SK-N-SH (cell line): ENCODE measurements at regions not wholly inside any gene's neighbourhood (a gene's known extent, or its start where the extent isn't known, plus 50 kb on each side); places are given as distances from the start of the nearest gene placed in this dataset.

Experiments used
- CTCF ChIA-PET: fragments of 300-600, 350-600 bp; formaldehyde crosslinking; extraction: SDS; loops from one replicate; lab custom pipeline; 2021; lab: Yijun Ruan, JAX
- POLR2A ChIA-PET: fragments of 350-600 bp; sonication (Branson Sonifier 250); formaldehyde crosslinking; extraction: SDS; loops from one replicate; lab custom pipeline; 2020; ENCODE audit warnings: antibody characterized with exemption, inconsistent platforms; lab: Yijun Ruan, JAX
- DNase-seq: peaks from one replicate; pipeline ENCODE4 v3.0.0; 2012
- H2AFZ ChIP-seq: fragments of 200-600 bp; sonication (generic); 2 replicates; pipeline ENCODE4 v1.8.1; 2016; ENCODE audit warnings: antibody characterized with exemption, mild to moderate bottlenecking, low read depth
- H3F3A ChIP-seq: fragments of 200-600 bp; sonication (generic); replicated peaks from 2 replicates; pipeline ENCODE3; 2016; ENCODE audit warnings: antibody characterized with exemption, mild to moderate bottlenecking; ENCODE audit not compliant: insufficient read depth
- H3K27ac ChIP-seq, 2 experiments: fragments of 200-500 bp in 1 of 2; fragments of 200-600 bp in 1 of 2; sonication (Bioruptor generic) in 1 of 2; sonication (generic), shearing (Covaris generic) in 1 of 2; 2 replicates each; pipeline versions ENCODE4 v1.5.1 to v1.6.1; 2014 to 2016; ENCODE audit warnings: low read depth in 2 of 2, inconsistent platforms in 1 of 2, low read length in 1 of 2, mild to moderate bottlenecking in 1 of 2, mixed read lengths in 1 of 2
- H3K27me3 ChIP-seq: fragments of 200-600 bp; sonication (generic), shearing (Covaris generic); 2 replicates; pipeline ENCODE4 v1.6.1; 2016; ENCODE audit warnings: mixed run types; ENCODE audit not compliant: insufficient read depth
- H3K36me3 ChIP-seq, 2 experiments: fragments of 200-500 bp in 1 of 2; fragments of 200-600 bp in 1 of 2; sonication (Bioruptor generic) in 1 of 2; sonication (generic) in 1 of 2; replicated peaks in 1 of 2; 2 replicates each; pipeline versions ENCODE3 to v1.5.1; 2014 to 2016; ENCODE audit warnings: low read length in 1 of 2, mild to moderate bottlenecking in 1 of 2; ENCODE audit not compliant: insufficient read depth in 2 of 2, control insufficient read depth in 1 of 2
- H3K4me1 ChIP-seq, 2 experiments: fragments of 200-500 bp in 1 of 2; fragments of 200-600 bp in 1 of 2; sonication (Bioruptor generic) in 1 of 2; sonication (generic), shearing (Covaris generic) in 1 of 2; 2 replicates each; pipeline versions ENCODE4 v1.5.1 to v1.6.1; 2014 to 2016; ENCODE audit warnings: low read depth in 1 of 2, low read length in 1 of 2, mixed run types in 1 of 2; ENCODE audit not compliant: insufficient read depth in 2 of 2, control insufficient read depth in 1 of 2
- H3K4me2 ChIP-seq: fragments of 200-600 bp; sonication (generic), shearing (Covaris generic); 2 replicates; pipeline ENCODE4 v1.6.1; 2017; ENCODE audit warnings: mixed run types
- H3K4me3 ChIP-seq, 2 experiments: fragments of 200-500 bp in 1 of 2; fragments of 200-600 bp in 1 of 2; sonication (Bioruptor generic) in 1 of 2; sonication (generic), shearing (Covaris generic) in 1 of 2; 2 replicates each; pipeline versions ENCODE4 v1.5.1 to v1.8.1; 2014 to 2016; ENCODE audit warnings: low read depth in 2 of 2, inconsistent platforms in 1 of 2, low read length in 1 of 2, mild to moderate bottlenecking in 1 of 2, mixed read lengths in 1 of 2, moderate library complexity in 1 of 2
- H3K79me2 ChIP-seq: fragments of 200-600 bp; sonication (generic); 2 replicates; pipeline ENCODE4 v1.8.1; 2017; ENCODE audit warnings: mild to moderate bottlenecking; ENCODE audit not compliant: insufficient read depth
- H3K9ac ChIP-seq: fragments of 200-600 bp; sonication (generic); 2 replicates; pipeline ENCODE4 v1.6.1; 2017; ENCODE audit warnings: mixed run types
- H3K9me2 ChIP-seq: fragments of 200-600 bp; sonication (generic); 2 replicates; pipeline ENCODE4 v1.6.1; 2017; ENCODE audit warnings: mixed run types
- H3K9me3 ChIP-seq: fragments of 200-600 bp; sonication (generic); 2 replicates; pipeline ENCODE4 v1.6.1; 2017; ENCODE audit warnings: mixed run types, mild to moderate bottlenecking, moderate library complexity
- H4K20me1 ChIP-seq: fragments of 200-600 bp; sonication (generic); 2 replicates; pipeline ENCODE4 v1.6.1; 2017; ENCODE audit warnings: mild to moderate bottlenecking, mixed run types; ENCODE audit not compliant: insufficient read depth
- EP300 ChIP-seq, 2 experiments: IDR thresholded peaks; 2 replicates each; pipeline versions ENCODE4 v1.4.0 to v1.6.1; 2012; ENCODE audit warnings: borderline replicate concordance in 1 of 2, low read depth in 1 of 2, low read length in 1 of 2
- EZH2phosphoT487 ChIP-seq: fragments of 200-600 bp; sonication (generic); IDR thresholded peaks from 2 replicates; pipeline ENCODE4 v1.6.1; 2017; ENCODE audit warnings: low read depth, mixed run types, mild to moderate bottlenecking, antibody characterized with exemption, moderate library complexity, borderline replicate concordance
- NFIC ChIP-seq: IDR thresholded peaks from 2 replicates; pipeline ENCODE4 v1.4.0; 2012; ENCODE audit warnings: borderline replicate concordance
- NRF1 ChIP-seq: IDR thresholded peaks from 2 replicates; pipeline ENCODE4 v1.6.1; 2012; ENCODE audit warnings: low read depth, mild to moderate bottlenecking, low read length
- POLR2AphosphoS5 ChIP-seq: IDR thresholded peaks from 2 replicates; pipeline ENCODE4 v1.6.1; 2012; ENCODE audit warnings: low read depth, low read length
- RCOR1 ChIP-seq: fragments of 150-350 bp; IDR thresholded peaks from 2 replicates; pipeline ENCODE4 v1.6.1; 2017; ENCODE audit warnings: antibody characterized with exemption, low read length
- RFX5 ChIP-seq: IDR thresholded peaks from 2 replicates; pipeline ENCODE4 v1.6.1; 2012; ENCODE audit warnings: mild to moderate bottlenecking, improper control_type of control experiment, low read length
- SIN3A ChIP-seq: IDR thresholded peaks from 2 replicates; pipeline ENCODE4 v1.6.1; 2012; ENCODE audit warnings: low read depth, mild to moderate bottlenecking, low read length, moderate library complexity, borderline replicate concordance
- SMC3 ChIP-seq: IDR thresholded peaks from 2 replicates; pipeline ENCODE4 v1.6.1; 2012; ENCODE audit warnings: low read depth, low read length, improper control_type of control experiment
- WGBS: methylation state at CpG from one replicate; pipeline ENCODE4 v1.1.6; 2017; ENCODE audit warnings: low lambda C conversion rate; 5-methylcytosine and 5-hydroxymethylcytosine counted together
- TF ChIP-seq, protein P1 (sequence below): fragments of 200-600 bp; sonication (generic); IDR thresholded peaks from 2 replicates; pipeline ENCODE4 v1.6.1; 2017; ENCODE audit warnings: antibody characterized with exemption, mild to moderate bottlenecking, moderate library complexity
- TF ChIP-seq, protein P2 (sequence below): IDR thresholded peaks from 2 replicates; pipeline ENCODE4; 2012
- TF ChIP-seq, protein P3 (sequence below): IDR thresholded peaks from 2 replicates; pipeline ENCODE4 v1.6.1; 2012; ENCODE audit warnings: mild to moderate bottlenecking, low read depth, low read length, moderate library complexity

GRCh38 chr17:14637260-14637659 is 336.4 kb downstream of the HS3ST3B1 start (continued):
- TF ChIP-seq SIN3A (no peak), EZH2phosphoT487 (no peak), SMC3 (no peak), NRF1 (no peak)
- TF ChIP-seq, protein P1, sequence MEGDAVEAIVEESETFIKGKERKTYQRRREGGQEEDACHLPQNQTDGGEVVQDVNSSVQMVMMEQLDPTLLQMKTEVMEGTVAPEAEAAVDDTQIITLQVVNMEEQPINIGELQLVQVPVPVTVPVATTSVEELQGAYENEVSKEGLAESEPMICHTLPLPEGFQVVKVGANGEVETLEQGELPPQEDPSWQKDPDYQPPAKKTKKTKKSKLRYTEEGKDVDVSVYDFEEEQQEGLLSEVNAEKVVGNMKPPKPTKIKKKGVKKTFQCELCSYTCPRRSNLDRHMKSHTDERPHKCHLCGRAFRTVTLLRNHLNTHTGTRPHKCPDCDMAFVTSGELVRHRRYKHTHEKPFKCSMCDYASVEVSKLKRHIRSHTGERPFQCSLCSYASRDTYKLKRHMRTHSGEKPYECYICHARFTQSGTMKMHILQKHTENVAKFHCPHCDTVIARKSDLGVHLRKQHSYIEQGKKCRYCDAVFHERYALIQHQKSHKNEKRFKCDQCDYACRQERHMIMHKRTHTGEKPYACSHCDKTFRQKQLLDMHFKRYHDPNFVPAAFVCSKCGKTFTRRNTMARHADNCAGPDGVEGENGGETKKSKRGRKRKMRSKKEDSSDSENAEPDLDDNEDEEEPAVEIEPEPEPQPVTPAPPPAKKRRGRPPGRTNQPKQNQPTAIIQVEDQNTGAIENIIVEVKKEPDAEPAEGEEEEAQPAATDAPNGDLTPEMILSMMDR, result no peak
- TF ChIP-seq, protein P2, sequence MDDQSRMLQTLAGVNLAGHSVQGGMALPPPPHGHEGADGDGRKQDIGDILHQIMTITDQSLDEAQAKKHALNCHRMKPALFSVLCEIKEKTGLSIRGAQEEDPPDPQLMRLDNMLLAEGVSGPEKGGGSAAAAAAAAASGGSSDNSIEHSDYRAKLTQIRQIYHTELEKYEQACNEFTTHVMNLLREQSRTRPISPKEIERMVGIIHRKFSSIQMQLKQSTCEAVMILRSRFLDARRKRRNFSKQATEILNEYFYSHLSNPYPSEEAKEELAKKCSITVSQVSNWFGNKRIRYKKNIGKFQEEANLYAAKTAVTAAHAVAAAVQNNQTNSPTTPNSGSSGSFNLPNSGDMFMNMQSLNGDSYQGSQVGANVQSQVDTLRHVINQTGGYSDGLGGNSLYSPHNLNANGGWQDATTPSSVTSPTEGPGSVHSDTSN, result no peak
- TF ChIP-seq, protein P3, sequence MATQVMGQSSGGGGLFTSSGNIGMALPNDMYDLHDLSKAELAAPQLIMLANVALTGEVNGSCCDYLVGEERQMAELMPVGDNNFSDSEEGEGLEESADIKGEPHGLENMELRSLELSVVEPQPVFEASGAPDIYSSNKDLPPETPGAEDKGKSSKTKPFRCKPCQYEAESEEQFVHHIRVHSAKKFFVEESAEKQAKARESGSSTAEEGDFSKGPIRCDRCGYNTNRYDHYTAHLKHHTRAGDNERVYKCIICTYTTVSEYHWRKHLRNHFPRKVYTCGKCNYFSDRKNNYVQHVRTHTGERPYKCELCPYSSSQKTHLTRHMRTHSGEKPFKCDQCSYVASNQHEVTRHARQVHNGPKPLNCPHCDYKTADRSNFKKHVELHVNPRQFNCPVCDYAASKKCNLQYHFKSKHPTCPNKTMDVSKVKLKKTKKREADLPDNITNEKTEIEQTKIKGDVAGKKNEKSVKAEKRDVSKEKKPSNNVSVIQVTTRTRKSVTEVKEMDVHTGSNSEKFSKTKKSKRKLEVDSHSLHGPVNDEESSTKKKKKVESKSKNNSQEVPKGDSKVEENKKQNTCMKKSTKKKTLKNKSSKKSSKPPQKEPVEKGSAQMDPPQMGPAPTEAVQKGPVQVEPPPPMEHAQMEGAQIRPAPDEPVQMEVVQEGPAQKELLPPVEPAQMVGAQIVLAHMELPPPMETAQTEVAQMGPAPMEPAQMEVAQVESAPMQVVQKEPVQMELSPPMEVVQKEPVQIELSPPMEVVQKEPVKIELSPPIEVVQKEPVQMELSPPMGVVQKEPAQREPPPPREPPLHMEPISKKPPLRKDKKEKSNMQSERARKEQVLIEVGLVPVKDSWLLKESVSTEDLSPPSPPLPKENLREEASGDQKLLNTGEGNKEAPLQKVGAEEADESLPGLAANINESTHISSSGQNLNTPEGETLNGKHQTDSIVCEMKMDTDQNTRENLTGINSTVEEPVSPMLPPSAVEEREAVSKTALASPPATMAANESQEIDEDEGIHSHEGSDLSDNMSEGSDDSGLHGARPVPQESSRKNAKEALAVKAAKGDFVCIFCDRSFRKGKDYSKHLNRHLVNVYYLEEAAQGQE, result no peak

DNA sequence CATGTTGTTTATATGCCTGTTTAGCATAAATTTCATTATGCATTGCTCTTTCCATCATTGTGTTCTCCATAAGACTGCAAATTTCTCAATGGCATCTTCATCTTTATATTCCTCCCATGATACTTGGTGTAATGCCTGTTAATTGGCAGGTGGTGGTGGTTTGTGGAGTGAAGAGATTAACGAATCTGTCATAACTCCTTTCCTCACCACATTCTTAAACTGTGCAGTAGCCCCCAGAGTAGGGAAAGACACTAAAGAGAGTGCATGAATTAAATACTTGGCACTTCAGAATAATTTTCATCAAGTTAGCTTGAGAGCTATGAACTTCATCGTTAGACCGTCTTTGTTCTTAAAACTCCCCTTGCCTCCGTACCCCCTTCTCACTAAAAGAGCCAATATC is 329.7 kb downstream of the HS3ST3B1 start:
- Histone ChIP-seq H3K9me3 (no peaks in the 10 kb centered on the region), H3K9me2 (no peaks in the 10 kb centered on the region), H3K27me3 (no peaks in the 10 kb centered on the region; the same call in 1 of the 2 replicates), H4K20me1 (no peaks in the 10 kb centered on the region), H3K27ac (no peak overlapping the region), H3K9ac (no peak overlapping the region), H2AFZ (no peak overlapping the region), H3F3A (no peaks in the 10 kb centered on the region), H3K79me2 (no peaks in the 10 kb centered on the region), H3K36me3 (no peaks in the 10 kb centered on the region), H3K4me3 (no peak overlapping the region), H3K4me2 (no peak overlapping the region), H3K4me1 (no peaks in the 10 kb centered on the region)
- no peak for DNase-seq
- CTCF ChIA-PET, result no interaction called here
- WGBS, result 6% methylated on average over 4 of the region's 4 CpGs
- no peak for TF ChIP-seq POLR2AphosphoS5
- no peak for TF ChIP-seq NFIC
- POLR2A ChIA-PET, result no interaction called here

GRCh38 chr17:14630046-14630445 is 329.2 kb downstream of the HS3ST3B1 start:
- H3K9me3 ChIP-seq, result no peaks in the 10 kb centered on the region
- no peak overlapping the region for H3K27ac ChIP-seq
- ChIA-PET POLR2A (no interaction called here), CTCF (no interaction called here)
- H4K20me1 ChIP-seq, result no peaks in the 10 kb centered on the region
- H3F3A ChIP-seq, result no peaks in the 10 kb centered on the region
- H3K27me3 ChIP-seq, result no peaks in the 10 kb centered on the region; the same call in 1 of the 2 replicates
- H3K4me2 ChIP-seq, result no peak overlapping the region
- no peak for TF ChIP-seq RFX5
- TF ChIP-seq NFIC, result no peak
- TF ChIP-seq EP300 (IDR thresholded peaks at IDR 0.05; ENCODE audit: borderline replicate concordance in 1 of 2, low read depth in 1 of 2, low read length in 1 of 2), result no peak
- no peak for TF ChIP-seq RCOR1
- no peaks in the 10 kb centered on the region for H3K9me2 ChIP-seq
- no peak for DNase-seq
- WGBS, result 0% methylated on average over 3 of the region's 3 CpGs
- no peak overlapping the region for H3K9ac ChIP-seq
- no peaks in the 10 kb centered on the region for H3K4me1 ChIP-seq
- H3K4me3 ChIP-seq, result no peak overlapping the region
- no peak overlapping the region for H2AFZ ChIP-seq
- no peaks in the 10 kb centered on the region for H3K79me2 ChIP-seq
- H3K36me3 ChIP-seq, result no peaks in the 10 kb centered on the region
